Right atrium auricular region (tissue), 2 donors: ENCODE measurements at regions not wholly inside any gene's neighbourhood (a gene's known extent, or its start where the extent isn't known, plus 50 kb on each side); places are given as distances from the start of the nearest gene placed in this dataset.
A peak's percentile ranks its signal among the peaks of the same experiment; 100 is the strongest.
"Not testable (repeated sequence)": the region's sequence is repeated elsewhere in the genome, so short reads cannot be mapped to it uniquely, and the experiment has no call there.

Experiments used
- DNase-seq: peaks from one replicate; pipeline ENCODE4 v3.0.0-alpha.2; 2019; ENCODE audit warnings: low spot score
- H3K27ac ChIP-seq, 2 donors: fragments of 200-600 bp; sonication (generic); 1 replicate in 1 of 2; 2 replicates in 1 of 2; pipeline ENCODE4 v1.5.1; 2016 to 2019
- H3K27me3 ChIP-seq, 2 donors: fragments of 200-600 bp; sonication (generic); one replicate each; pipeline versions ENCODE4 v1.5.1 to v1.6.0; 2017 to 2019
- H3K36me3 ChIP-seq: fragments of 200-600 bp; sonication (generic); one replicate; pipeline ENCODE4 v1.5.1; 2016
- H3K4me1 ChIP-seq, 2 donors: fragments of 200-600 bp; sonication (generic); one replicate each; pipeline versions ENCODE4 v1.5.1 to v1.6.0; 2017 to 2019
- H3K4me3 ChIP-seq, 2 donors: fragments of 200-600 bp; sonication (generic); 1 replicate in 1 of 2; 2 replicates in 1 of 2; pipeline ENCODE4 v1.5.1; 2017 to 2019; ENCODE audit warnings: mild to moderate bottlenecking in 1 of 2, moderate library complexity in 1 of 2
- H3K9me3 ChIP-seq, 2 donors: fragments of 200-600 bp; sonication (generic); one replicate each; pipeline ENCODE4 v1.5.1; 2019
- TF ChIP-seq, protein P1 (sequence below), 2 donors: fragments of 200-600 bp; sonication (generic); IDR thresholded peaks; one replicate each; pipeline ENCODE4 v1.5.1; 2019; ENCODE audit warnings: antibody characterized with exemption in 2 of 2

DNA sequence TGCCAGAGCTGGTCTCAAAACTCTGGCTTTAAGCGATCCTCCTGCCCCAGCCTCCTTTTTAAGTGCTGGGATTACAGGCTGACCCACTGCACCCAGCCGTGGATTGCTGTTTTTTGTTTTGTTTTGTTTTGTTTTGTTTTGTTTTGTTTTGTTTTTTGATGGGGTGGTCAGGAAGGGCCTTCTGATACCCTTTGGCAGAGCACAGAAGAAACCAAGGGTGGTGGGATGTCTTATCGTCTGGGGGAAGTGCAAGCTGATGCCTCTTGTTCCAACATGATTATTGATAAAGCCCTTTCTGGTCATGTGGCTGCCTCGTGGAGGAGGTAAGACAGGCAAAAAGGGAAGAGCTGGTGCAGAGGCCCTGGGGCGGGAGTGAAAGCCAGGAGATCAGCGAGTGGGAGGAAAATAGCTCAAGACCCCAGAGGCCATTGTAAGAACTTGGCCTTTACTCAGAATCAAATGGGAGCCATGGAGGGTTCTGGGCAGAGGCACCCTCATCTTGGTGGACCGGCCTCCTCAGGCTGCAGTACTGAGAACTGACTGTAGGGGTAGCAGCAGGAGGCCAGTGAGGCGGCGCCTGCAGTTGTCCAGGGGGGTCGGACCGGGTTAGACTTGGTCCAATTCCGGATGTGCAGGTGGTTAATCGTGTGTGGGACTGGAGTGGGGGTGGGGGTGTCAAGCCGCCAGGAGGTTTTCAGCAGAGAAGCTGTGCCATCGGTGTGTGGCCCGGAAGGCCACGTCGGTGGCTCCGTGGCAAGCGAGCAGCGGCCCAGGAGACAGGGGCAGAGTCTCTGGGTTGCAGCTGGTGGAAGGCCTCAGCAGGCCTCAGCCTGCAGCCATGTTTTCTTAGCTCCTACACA is 84.4 kb upstream of the GSE1 start:
- DNase-seq: no peak
- Histone ChIP-seq H3K4me3 (no peak overlapping the region), H3K36me3 (no peaks in the 10 kb centered on the region), H3K4me1 (peaks cover 0 to 64% of the 10 kb centered on the region in 2 donors), H3K27ac (no peak overlapping the region), H3K27me3 (no peaks in the 10 kb centered on the region), H3K9me3 (no peaks in the 10 kb centered on the region)
- TF ChIP-seq, protein P1, sequence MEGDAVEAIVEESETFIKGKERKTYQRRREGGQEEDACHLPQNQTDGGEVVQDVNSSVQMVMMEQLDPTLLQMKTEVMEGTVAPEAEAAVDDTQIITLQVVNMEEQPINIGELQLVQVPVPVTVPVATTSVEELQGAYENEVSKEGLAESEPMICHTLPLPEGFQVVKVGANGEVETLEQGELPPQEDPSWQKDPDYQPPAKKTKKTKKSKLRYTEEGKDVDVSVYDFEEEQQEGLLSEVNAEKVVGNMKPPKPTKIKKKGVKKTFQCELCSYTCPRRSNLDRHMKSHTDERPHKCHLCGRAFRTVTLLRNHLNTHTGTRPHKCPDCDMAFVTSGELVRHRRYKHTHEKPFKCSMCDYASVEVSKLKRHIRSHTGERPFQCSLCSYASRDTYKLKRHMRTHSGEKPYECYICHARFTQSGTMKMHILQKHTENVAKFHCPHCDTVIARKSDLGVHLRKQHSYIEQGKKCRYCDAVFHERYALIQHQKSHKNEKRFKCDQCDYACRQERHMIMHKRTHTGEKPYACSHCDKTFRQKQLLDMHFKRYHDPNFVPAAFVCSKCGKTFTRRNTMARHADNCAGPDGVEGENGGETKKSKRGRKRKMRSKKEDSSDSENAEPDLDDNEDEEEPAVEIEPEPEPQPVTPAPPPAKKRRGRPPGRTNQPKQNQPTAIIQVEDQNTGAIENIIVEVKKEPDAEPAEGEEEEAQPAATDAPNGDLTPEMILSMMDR (IDR thresholded peaks at IDR 0.05): peak in 1 of 2 donors; percentile 55

DNA sequence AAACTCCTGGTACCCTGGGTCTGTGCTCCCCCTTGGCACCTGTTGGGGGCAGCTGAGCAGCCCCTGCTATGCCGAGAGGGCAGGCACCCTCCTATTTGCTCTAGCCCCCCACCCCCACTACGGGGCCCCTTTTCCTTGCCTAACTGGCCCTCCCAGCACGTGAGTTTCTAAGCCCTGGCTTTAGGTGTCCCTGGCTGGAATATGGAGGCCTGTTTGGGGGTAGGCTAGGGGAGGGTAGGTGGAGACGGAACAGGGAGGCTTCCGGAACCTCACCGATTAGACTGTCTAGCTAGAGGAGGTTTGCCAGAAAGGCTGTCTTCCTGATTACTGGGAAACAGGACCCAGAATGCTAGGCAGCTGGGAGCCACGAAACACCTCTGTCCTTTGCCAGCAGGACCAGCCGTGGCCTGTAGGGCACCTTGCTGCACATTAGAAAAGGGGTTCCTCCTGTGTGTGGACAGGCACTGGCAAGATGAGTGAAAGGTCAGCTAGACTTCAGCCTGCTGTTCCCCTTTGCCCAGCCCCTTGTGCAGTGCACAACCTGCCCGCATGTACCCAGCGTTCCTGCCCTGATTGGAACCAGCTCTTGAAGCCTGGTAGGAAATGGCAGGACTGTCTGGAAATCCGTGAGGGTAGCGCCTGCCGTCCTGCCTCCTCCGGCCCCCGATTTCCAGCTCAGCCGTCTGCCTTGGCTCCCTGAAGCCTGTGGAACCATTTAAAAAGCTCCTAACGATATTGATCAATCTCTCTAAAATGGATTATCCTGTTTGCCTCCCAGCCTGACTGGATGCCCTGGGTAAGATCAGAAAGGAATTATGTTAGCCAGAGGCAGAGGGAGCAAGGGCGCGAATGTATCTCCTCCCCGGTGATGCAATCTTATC is 83.4 kb upstream of the GSE1 start:
- Histone ChIP-seq H3K36me3 (no peaks in the 10 kb centered on the region), H3K27ac (no peak overlapping the region), H3K9me3 (no peaks in the 10 kb centered on the region), H3K27me3 (no peaks in the 10 kb centered on the region), H3K4me3 (no peak overlapping the region), H3K4me1 (peaks cover 0 to 57% of the 10 kb centered on the region in 2 donors)
- DNase-seq: no peak
- TF ChIP-seq, protein P1 (IDR thresholded peaks at IDR 0.05): no peak

DNA sequence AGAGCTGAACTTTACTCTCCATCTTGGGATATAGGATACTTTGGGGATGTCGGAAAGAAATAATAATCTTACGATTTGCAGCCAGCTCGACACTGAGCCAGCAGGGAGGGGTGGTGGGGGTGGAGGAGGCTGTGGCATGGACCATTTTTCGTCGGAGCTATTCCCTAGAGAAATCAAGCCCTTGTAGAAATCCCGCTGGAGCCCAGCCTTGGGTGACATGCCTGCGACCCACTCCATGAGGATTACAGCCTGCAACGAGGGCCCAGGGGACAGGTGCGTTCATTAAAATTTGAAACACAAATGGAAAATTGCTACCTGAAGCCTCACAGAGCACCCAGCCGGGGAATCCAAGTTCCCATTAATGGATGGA is 82.8 kb upstream of the GSE1 start:
- Histone ChIP-seq H3K9me3 (no peaks in the 10 kb centered on the region), H3K27me3 (no peaks in the 10 kb centered on the region), H3K4me1 (peaks cover 0 to 57% of the 10 kb centered on the region in 2 donors), H3K27ac (peak overlapping the region in 1 of 2 donors; percentile 29), H3K36me3 (no peaks in the 10 kb centered on the region), H3K4me3 (no peak overlapping the region)
- TF ChIP-seq, protein P1 (IDR thresholded peaks at IDR 0.05): no peak
- DNase-seq: no peak

DNA sequence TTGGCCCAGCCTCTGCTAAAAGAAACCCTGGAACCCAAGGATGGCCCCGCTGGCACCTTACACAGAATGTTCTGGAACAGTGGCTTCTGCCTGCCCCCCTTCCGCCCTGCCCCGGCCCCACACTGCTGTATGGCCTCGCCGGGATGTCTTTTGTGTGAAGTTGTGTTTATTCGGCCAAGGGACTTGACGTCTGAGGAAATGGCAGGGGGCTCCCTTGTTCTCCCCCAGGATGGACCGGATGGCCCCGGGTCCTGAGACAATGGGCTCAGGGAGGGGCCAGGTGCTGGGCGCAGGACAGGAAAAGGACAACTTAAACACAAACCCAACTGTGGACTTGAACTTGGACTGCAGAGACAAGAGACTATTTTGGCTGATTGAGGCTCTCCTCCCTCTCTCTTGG is 81.6 kb upstream of the GSE1 start:
- Histone ChIP-seq H3K9me3 (no peaks in the 10 kb centered on the region), H3K4me3 (no peak overlapping the region), H3K4me1 (peaks cover 0 to 57% of the 10 kb centered on the region in 2 donors), H3K27me3 (no peaks in the 10 kb centered on the region), H3K36me3 (no peaks in the 10 kb centered on the region), H3K27ac (peak overlapping the region in 1 of 2 donors; percentile 29)
- DNase-seq: no peak
- TF ChIP-seq, protein P1 (IDR thresholded peaks at IDR 0.05): no peak

DNA sequence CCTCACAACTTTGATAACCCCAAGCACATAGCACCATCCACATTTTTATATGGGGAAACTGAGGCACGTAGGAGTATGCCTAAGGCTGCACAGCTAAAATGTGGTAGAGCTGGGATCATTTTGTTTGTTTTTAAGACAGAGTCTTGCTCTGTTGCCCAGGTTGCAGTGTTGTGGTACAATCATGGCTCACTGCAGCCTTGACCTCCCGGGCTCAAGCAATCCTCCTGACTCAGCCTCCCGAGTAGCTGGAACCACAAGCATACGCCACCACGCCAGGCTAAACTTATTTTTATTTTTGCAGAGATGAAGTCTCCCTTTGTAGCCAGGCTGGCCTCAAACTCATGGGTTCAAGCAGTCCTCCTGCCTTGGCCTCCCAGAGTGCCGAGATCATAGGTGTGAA is 81.0 kb upstream of the GSE1 start:
- TF ChIP-seq, protein P1 (IDR thresholded peaks at IDR 0.05): no peak
- Histone ChIP-seq H3K27ac (no peak overlapping the region), H3K9me3 (no peaks in the 10 kb centered on the region), H3K4me1 (peaks cover 0 to 64% of the 10 kb centered on the region in 2 donors), H3K36me3 (no peaks in the 10 kb centered on the region), H3K27me3 (no peaks in the 10 kb centered on the region), H3K4me3 (no peak overlapping the region)
- no peak for DNase-seq

DNA sequence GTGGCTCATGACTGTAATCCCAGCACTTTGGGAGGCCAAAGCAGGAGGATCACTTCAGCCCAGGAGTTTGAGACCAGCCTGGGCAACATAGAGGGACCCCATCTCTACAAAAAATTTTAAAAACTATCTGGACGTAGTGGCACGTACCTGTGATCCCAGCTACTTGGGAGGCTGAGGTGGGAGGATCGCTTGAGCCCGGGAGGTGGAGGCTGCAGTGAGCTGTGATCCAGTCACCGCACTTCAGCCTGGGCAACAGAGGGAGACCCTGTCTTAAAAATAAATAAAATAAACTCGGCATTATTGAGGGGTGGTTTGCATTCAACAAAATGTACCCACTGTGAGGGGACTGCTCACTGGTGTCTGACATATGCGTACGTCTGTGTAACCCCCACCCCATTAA is 79.5 kb upstream of the GSE1 start:
- not testable (repeated sequence) for H3K9me3 ChIP-seq, H3K36me3 ChIP-seq, H3K27me3 ChIP-seq, H3K27ac ChIP-seq, H3K4me3 ChIP-seq, DNase-seq
- H3K4me1 ChIP-seq: peaks cover 0 to 65% of the 10 kb centered on the region in 2 donors
